ENCODE measurements at regions not wholly inside any gene's neighbourhood (a gene's known extent, or its start where the extent isn't known, plus 50 kb on each side); places are given as distances from the start of the nearest gene placed in this dataset.
"Not testable (repeated sequence)": the region's sequence is repeated elsewhere in the genome, so short reads cannot be mapped to it uniquely, and the experiment has no call there.

- Histone ChIP-seq H3K9ac (ENCODE audit: low read length) (no peak overlapping the region), H2BK15ac (replicated peaks; ENCODE audit: low read depth) (no peak overlapping the region), H3K18ac (ENCODE audit: low read length) (no peak overlapping the region), H3K27ac (ENCODE audit: low read depth, low read length) (no peak overlapping the region), H3K27me3 (ENCODE audit: insufficient read depth, low read length, poor library complexity) (no peaks in the 10 kb centered on the region), H4K8ac (ENCODE audit: low read depth, low read length) (no peak overlapping the region), H3K23ac (ENCODE audit: low read length) (no peak overlapping the region), H3K4ac (ENCODE audit: low read depth, low read length) (no peak overlapping the region), H3K36me3 (ENCODE audit: control insufficient read depth, insufficient read depth, low read length) (no peaks in the 10 kb centered on the region), H3K56ac (ENCODE audit: low read length) (no peak overlapping the region), H2AK5ac (ENCODE audit: low read length) (no peak overlapping the region), H4K5ac (ENCODE audit: low read length) (no peak overlapping the region), H3K4me1 (ENCODE audit: control insufficient read depth, low read depth, low read length) (no peaks in the 10 kb centered on the region), H3K4me2 (ENCODE audit: low read length) (no peak overlapping the region), H3K79me1 (ENCODE audit: low read length) (no peaks in the 10 kb centered on the region), H2BK5ac (ENCODE audit: low read length) (no peak overlapping the region), H3K79me2 (ENCODE audit: control insufficient read depth, insufficient read depth, low read length) (no peaks in the 10 kb centered on the region), H3K4me3 (ENCODE audit: low read length) (no peak overlapping the region), H2BK120ac (ENCODE audit: low read depth, low read length) (no peak overlapping the region)
- DNase-seq = no peak
Measured at GRCh38 chr10:16011548-16011947, 151.2 kb upstream of the MINDY3 start.

- no peak overlapping the region for H3K4me2 ChIP-seq (ENCODE audit: low read length)
- no peak overlapping the region for H3K4ac ChIP-seq (ENCODE audit: low read depth, low read length)
- no peak overlapping the region for H3K27ac ChIP-seq (ENCODE audit: low read depth, low read length)
- no peak overlapping the region for H2AK5ac ChIP-seq (ENCODE audit: low read length)
- H3K56ac ChIP-seq (ENCODE audit: low read length) = no peak overlapping the region
- no peaks in the 10 kb centered on the region for H3K27me3 ChIP-seq (ENCODE audit: insufficient read depth, low read length, poor library complexity)
- DNase-seq = no peak
- no peak overlapping the region for H3K4me3 ChIP-seq (ENCODE audit: low read length)
- H3K23ac ChIP-seq (ENCODE audit: low read length) = no peak overlapping the region
- WGBS (ENCODE audit: extremely low coverage, insufficient coverage, low lambda C conversion rate) = no CpG with 5 or more reads among the region's 3 CpGs
- peak overlapping the region; percentile 23 for H4K5ac ChIP-seq (ENCODE audit: low read length)
- H2BK5ac ChIP-seq (ENCODE audit: low read length) = no peak overlapping the region
- no peak overlapping the region for H4K8ac ChIP-seq (ENCODE audit: low read depth, low read length)
- no peaks in the 10 kb centered on the region for H3K79me2 ChIP-seq (ENCODE audit: control insufficient read depth, insufficient read depth, low read length)
- no peaks in the 10 kb centered on the region for H3K79me1 ChIP-seq (ENCODE audit: low read length)
- no peaks in the 10 kb centered on the region for H3K36me3 ChIP-seq (ENCODE audit: control insufficient read depth, insufficient read depth, low read length)
- no peak overlapping the region for H2BK15ac ChIP-seq (replicated peaks; ENCODE audit: low read depth)
- H3K9ac ChIP-seq (ENCODE audit: low read length) = no peak overlapping the region
- H3K18ac ChIP-seq (ENCODE audit: low read length) = no peak overlapping the region
- H2BK120ac ChIP-seq (ENCODE audit: low read depth, low read length) = no peak overlapping the region
- no peaks in the 10 kb centered on the region for H3K4me1 ChIP-seq (ENCODE audit: control insufficient read depth, low read depth, low read length)
Measured at GRCh38 chr10:16014469-16014868, 154.2 kb upstream of the MINDY3 start.

GRCh38 chr10:16016688-16017087 lies 156.4 kb upstream of the MINDY3 start:
- no peak overlapping the region for H4K5ac ChIP-seq (ENCODE audit: low read length)
- no peak overlapping the region for H3K4me2 ChIP-seq (ENCODE audit: low read length)
- H2BK5ac ChIP-seq (ENCODE audit: low read length) = no peak overlapping the region
- no peak overlapping the region for H4K8ac ChIP-seq (ENCODE audit: low read depth, low read length)
- H3K4me3 ChIP-seq (ENCODE audit: low read length) = no peak overlapping the region
- H3K23ac ChIP-seq (ENCODE audit: low read length) = no peak overlapping the region
- H3K4ac ChIP-seq (ENCODE audit: low read depth, low read length) = no peak overlapping the region
- H2BK120ac ChIP-seq (ENCODE audit: low read depth, low read length) = no peak overlapping the region
- H3K79me2 ChIP-seq (ENCODE audit: control insufficient read depth, insufficient read depth, low read length) = no peaks in the 10 kb centered on the region
- no peak overlapping the region for H3K9ac ChIP-seq (ENCODE audit: low read length)
- WGBS (ENCODE audit: extremely low coverage, insufficient coverage, low lambda C conversion rate) = no CpG with 5 or more reads among the region's 4 CpGs
- H3K79me1 ChIP-seq (ENCODE audit: low read length) = no peaks in the 10 kb centered on the region
- no peaks in the 10 kb centered on the region for H3K36me3 ChIP-seq (ENCODE audit: control insufficient read depth, insufficient read depth, low read length)
- no peak overlapping the region for H3K27ac ChIP-seq (ENCODE audit: low read depth, low read length)
- no peak overlapping the region for H2AK5ac ChIP-seq (ENCODE audit: low read length)
- DNase-seq = no peak
- no peaks in the 10 kb centered on the region for H3K4me1 ChIP-seq (ENCODE audit: control insufficient read depth, low read depth, low read length)
- H3K56ac ChIP-seq (ENCODE audit: low read length) = no peak overlapping the region
- no peak overlapping the region for H3K18ac ChIP-seq (ENCODE audit: low read length)
- H2BK15ac ChIP-seq (replicated peaks; ENCODE audit: low read depth) = no peak overlapping the region
- H3K27me3 ChIP-seq (ENCODE audit: insufficient read depth, low read length, poor library complexity) = no peaks in the 10 kb centered on the region

GRCh38 chr10:16020836-16021235 lies 160.5 kb upstream of the MINDY3 start:
- no peak overlapping the region for H3K4me2 ChIP-seq (ENCODE audit: low read length)
- H3K4me1 ChIP-seq (ENCODE audit: control insufficient read depth, low read depth, low read length) = no peaks in the 10 kb centered on the region
- no peak overlapping the region for H3K4me3 ChIP-seq (ENCODE audit: low read length)
- H3K27ac ChIP-seq (ENCODE audit: low read depth, low read length) = no peak overlapping the region
- no peak overlapping the region for H2BK120ac ChIP-seq (ENCODE audit: low read depth, low read length)
- no peak overlapping the region for H3K18ac ChIP-seq (ENCODE audit: low read length)
- H3K79me1 ChIP-seq (ENCODE audit: low read length) = no peaks in the 10 kb centered on the region
- H4K8ac ChIP-seq (ENCODE audit: low read depth, low read length) = no peak overlapping the region
- H3K27me3 ChIP-seq (ENCODE audit: insufficient read depth, low read length, poor library complexity) = no peaks in the 10 kb centered on the region
- no peak for DNase-seq
- no peak overlapping the region for H2BK5ac ChIP-seq (ENCODE audit: low read length)
- H2AK5ac ChIP-seq (ENCODE audit: low read length) = no peak overlapping the region
- no peaks in the 10 kb centered on the region for H3K79me2 ChIP-seq (ENCODE audit: control insufficient read depth, insufficient read depth, low read length)
- H3K23ac ChIP-seq (ENCODE audit: low read length) = no peak overlapping the region
- H3K36me3 ChIP-seq (ENCODE audit: control insufficient read depth, insufficient read depth, low read length) = no peaks in the 10 kb centered on the region
- no peak overlapping the region for H3K56ac ChIP-seq (ENCODE audit: low read length)
- no peak overlapping the region for H2BK15ac ChIP-seq (replicated peaks; ENCODE audit: low read depth)
- no peak overlapping the region for H3K9ac ChIP-seq (ENCODE audit: low read length)
- H3K4ac ChIP-seq (ENCODE audit: low read depth, low read length) = no peak overlapping the region
- no CpG with 5 or more reads among the region's 1 CpG for WGBS (ENCODE audit: extremely low coverage, insufficient coverage, low lambda C conversion rate)
- no peak overlapping the region for H4K5ac ChIP-seq (ENCODE audit: low read length)

- not testable (repeated sequence) for H3K56ac ChIP-seq (ENCODE audit: low read length); H3K23ac ChIP-seq (ENCODE audit: low read length); H3K27ac ChIP-seq (ENCODE audit: low read depth, low read length); H3K9ac ChIP-seq (ENCODE audit: low read length); H3K18ac ChIP-seq (ENCODE audit: low read length); H3K27me3 ChIP-seq (ENCODE audit: insufficient read depth, low read length, poor library complexity); H3K79me1 ChIP-seq (ENCODE audit: low read length); H3K4me1 ChIP-seq (ENCODE audit: control insufficient read depth, low read depth, low read length); H2BK15ac ChIP-seq (replicated peaks; ENCODE audit: low read depth); H2AK5ac ChIP-seq (ENCODE audit: low read length); H4K8ac ChIP-seq (ENCODE audit: low read depth, low read length); H2BK5ac ChIP-seq (ENCODE audit: low read length); H3K36me3 ChIP-seq (ENCODE audit: control insufficient read depth, insufficient read depth, low read length); H3K4me3 ChIP-seq (ENCODE audit: low read length); H3K4ac ChIP-seq (ENCODE audit: low read depth, low read length); H4K5ac ChIP-seq (ENCODE audit: low read length); H2BK120ac ChIP-seq (ENCODE audit: low read depth, low read length); DNase-seq; H3K4me2 ChIP-seq (ENCODE audit: low read length); H3K79me2 ChIP-seq (ENCODE audit: control insufficient read depth, insufficient read depth, low read length)
- no CpG with 5 or more reads among the region's 14 CpGs for WGBS (ENCODE audit: extremely low coverage, insufficient coverage, low lambda C conversion rate)
Measured at GRCh38 chr10:16026832-16027231, 166.5 kb upstream of the MINDY3 start.

- H3K4me1 ChIP-seq (ENCODE audit: control insufficient read depth, low read depth, low read length) = no peaks in the 10 kb centered on the region
- no CpG with 5 or more reads among the region's 1 CpG for WGBS (ENCODE audit: extremely low coverage, insufficient coverage, low lambda C conversion rate)
- H2BK120ac ChIP-seq (ENCODE audit: low read depth, low read length) = no peak overlapping the region
- no peaks in the 10 kb centered on the region for H3K79me2 ChIP-seq (ENCODE audit: control insufficient read depth, insufficient read depth, low read length)
- no peak overlapping the region for H3K27ac ChIP-seq (ENCODE audit: low read depth, low read length)
- H2AK5ac ChIP-seq (ENCODE audit: low read length) = no peak overlapping the region
- no peak overlapping the region for H4K5ac ChIP-seq (ENCODE audit: low read length)
- H3K36me3 ChIP-seq (ENCODE audit: control insufficient read depth, insufficient read depth, low read length) = no peaks in the 10 kb centered on the region
- no peak overlapping the region for H3K4ac ChIP-seq (ENCODE audit: low read depth, low read length)
- H3K56ac ChIP-seq (ENCODE audit: low read length) = no peak overlapping the region
- no peak overlapping the region for H2BK5ac ChIP-seq (ENCODE audit: low read length)
- H3K18ac ChIP-seq (ENCODE audit: low read length) = peak overlapping the region; percentile 39
- no peak overlapping the region for H2BK15ac ChIP-seq (replicated peaks; ENCODE audit: low read depth)
- H3K9ac ChIP-seq (ENCODE audit: low read length) = no peak overlapping the region
- no peaks in the 10 kb centered on the region for H3K79me1 ChIP-seq (ENCODE audit: low read length)
- peak; percentile 19 for DNase-seq
- H4K8ac ChIP-seq (ENCODE audit: low read depth, low read length) = no peak overlapping the region
- H3K27me3 ChIP-seq (ENCODE audit: insufficient read depth, low read length, poor library complexity) = no peaks in the 10 kb centered on the region
- no peak overlapping the region for H3K4me3 ChIP-seq (ENCODE audit: low read length)
- H3K23ac ChIP-seq (ENCODE audit: low read length) = no peak overlapping the region
- no peak overlapping the region for H3K4me2 ChIP-seq (ENCODE audit: low read length)
Measured at GRCh38 chr10:16030562-16030961, 170.3 kb upstream of the MINDY3 start.

Measured in mesendoderm (in vitro differentiated cells).